ENCODE measurements at regions not wholly inside any gene's neighbourhood (a gene's known extent, or its start where the extent isn't known, plus 50 kb on each side); places are given as distances from the start of the nearest gene placed in this dataset.

DNA sequence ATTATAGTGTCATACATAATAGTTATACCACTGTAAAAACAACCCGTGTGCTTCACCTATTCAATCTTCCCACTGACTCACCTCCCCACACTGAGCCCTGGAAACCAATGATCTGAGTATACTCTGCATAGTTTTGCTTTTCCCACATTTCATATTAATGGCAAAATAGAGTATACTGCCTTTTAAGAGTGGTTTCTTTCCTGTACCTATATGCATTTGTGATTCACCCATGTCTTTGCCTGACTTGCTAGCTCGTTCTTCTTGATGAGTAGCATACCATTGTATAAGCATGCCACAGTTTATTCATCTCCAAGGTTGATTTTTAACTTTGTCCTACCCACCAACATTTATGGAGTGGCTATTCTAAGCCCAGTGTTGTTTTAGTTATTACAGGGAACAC, 686.4 kb downstream of the PLCL1 start:
- Histone ChIP-seq H3K4me3 (ENCODE audit: control extremely low read depth in 1 of 5, extremely low read depth in 1 of 5, insufficient read depth in 1 of 5, low read depth in 2 of 5, low read length in 4 of 5) (no peak overlapping the region), H3K79me2 (ENCODE audit: control insufficient read depth, insufficient read depth, low read length) (no peaks in the 10 kb centered on the region), H3K9me3 (ENCODE audit: control extremely low read depth in 1 of 3, control insufficient read depth in 2 of 3, insufficient read depth in 1 of 3, low read length in 2 of 3) (no peaks in the 10 kb centered on the region), H3K27me3 (replicated peaks in 1 of 4; ENCODE audit: control extremely low read depth in 1 of 4, control insufficient read depth in 3 of 4, insufficient read depth in 4 of 4, low read length in 3 of 4) (no peaks in the 10 kb centered on the region), H3K4me2 (replicated peaks; ENCODE audit: low read depth, low read length, poor library complexity, severe bottlenecking) (no peak overlapping the region), H3K27ac (ENCODE audit: low read length in 2 of 2) (no peak overlapping the region), H4K20me1 (ENCODE audit: control insufficient read depth, insufficient read depth, low read length, poor library complexity, severe bottlenecking) (no peaks in the 10 kb centered on the region), H3K4me1 (ENCODE audit: control insufficient read depth in 2 of 2, insufficient read depth in 2 of 2, low read length in 2 of 2) (no peaks in the 10 kb centered on the region), H2AFZ (ENCODE audit: insufficient read depth, low read depth, low read length, poor library complexity, severe bottlenecking) (no peak overlapping the region), H3K9ac (ENCODE audit: low read length) (no peak overlapping the region), H3K36me3 (replicated peaks in 1 of 2; ENCODE audit: control extremely low read depth in 1 of 2, control insufficient read depth in 1 of 2, extremely low read depth in 1 of 2, insufficient read depth in 2 of 2, low read length in 1 of 2) (no peaks in the 10 kb centered on the region)
- intact Hi-C loops (cut with micrococcal nuclease): no loop called here
- CTCF ChIA-PET: no interaction called here
- no CpG with 5 or more reads among the region's 2 CpGs for WGBS (ENCODE audit: insufficient coverage)
- H3K4me1 Mint-ChIP-seq: no peaks in the 10 kb centered on the region
- no peak overlapping the region for H3K27ac Mint-ChIP-seq
- ATAC-seq (ENCODE audit: low read depth) (no peak), DNase-seq (no peak)
- TF ChIP-seq EZH2 (IDR thresholded peaks at IDR 0.05; ENCODE audit: borderline replicate concordance, insufficient read depth, low read depth, low read length, poor library complexity, severe bottlenecking): no peak
- TF ChIP-seq CTCF (IDR thresholded peaks at IDR 0.05): no peak
- H3K9me3 Mint-ChIP-seq (ENCODE audit: insufficient read depth): no peaks in the 10 kb centered on the region
- H3K4me3 Mint-ChIP-seq: no peak overlapping the region
- H3K27me3 Mint-ChIP-seq: no peaks in the 10 kb centered on the region
- POLR2A ChIA-PET: no interaction called here

GRCh38 chr2:198488964-198489363, 684.6 kb downstream of the PLCL1 start:
- Mint-ChIP-seq H3K9me3 (ENCODE audit: insufficient read depth) (no peaks in the 10 kb centered on the region), H3K4me3 (no peak overlapping the region), H3K27ac (no peak overlapping the region), H3K27me3 (no peaks in the 10 kb centered on the region), H3K4me1 (no peaks in the 10 kb centered on the region)
- intact Hi-C loops (cut with micrococcal nuclease): no loop called here
- no peaks in the 10 kb centered on the region for H4K20me1 ChIP-seq (ENCODE audit: control insufficient read depth, insufficient read depth, low read length, poor library complexity, severe bottlenecking)
- TF ChIP-seq CTCF (IDR thresholded peaks at IDR 0.05): no peak
- TF ChIP-seq EZH2 (IDR thresholded peaks at IDR 0.05; ENCODE audit: borderline replicate concordance, insufficient read depth, low read depth, low read length, poor library complexity, severe bottlenecking): no peak
- H3K27me3 ChIP-seq (replicated peaks in 1 of 4; ENCODE audit: control extremely low read depth in 1 of 4, control insufficient read depth in 3 of 4, insufficient read depth in 4 of 4, low read length in 3 of 4): no peaks in the 10 kb centered on the region
- DNase-seq: no peak
- H3K9me3 ChIP-seq (ENCODE audit: control extremely low read depth in 1 of 3, control insufficient read depth in 2 of 3, insufficient read depth in 1 of 3, low read length in 2 of 3): no peaks in the 10 kb centered on the region
- no peak overlapping the region for H3K4me3 ChIP-seq (ENCODE audit: control extremely low read depth in 1 of 5, extremely low read depth in 1 of 5, insufficient read depth in 1 of 5, low read depth in 2 of 5, low read length in 4 of 5)
- ChIA-PET POLR2A (no interaction called here), CTCF (no interaction called here)
- H2AFZ ChIP-seq (ENCODE audit: insufficient read depth, low read depth, low read length, poor library complexity, severe bottlenecking): no peak overlapping the region
- H3K9ac ChIP-seq (ENCODE audit: low read length): no peak overlapping the region
- H3K79me2 ChIP-seq (ENCODE audit: control insufficient read depth, insufficient read depth, low read length): no peaks in the 10 kb centered on the region
- H3K4me2 ChIP-seq (replicated peaks; ENCODE audit: low read depth, low read length, poor library complexity, severe bottlenecking): no peak overlapping the region
- H3K36me3 ChIP-seq (replicated peaks in 1 of 2; ENCODE audit: control extremely low read depth in 1 of 2, control insufficient read depth in 1 of 2, extremely low read depth in 1 of 2, insufficient read depth in 2 of 2, low read length in 1 of 2): no peaks in the 10 kb centered on the region
- no peak overlapping the region for H3K27ac ChIP-seq (ENCODE audit: low read length in 2 of 2)
- no peak for ATAC-seq (ENCODE audit: low read depth)
- H3K4me1 ChIP-seq (ENCODE audit: control insufficient read depth in 2 of 2, insufficient read depth in 2 of 2, low read length in 2 of 2): no peaks in the 10 kb centered on the region
